ENCODE measurements at regions not wholly inside any gene's neighbourhood (a gene's known extent, or its start where the extent isn't known, plus 50 kb on each side); places are given as distances from the start of the nearest gene placed in this dataset.

- TF ChIP-seq EP300 (IDR thresholded peaks at IDR 0.05) (no peak), POLR2A (IDR thresholded peaks at IDR 0.05) (no peak)
- intact Hi-C loops (cut with DNase I; ENCODE audit: low total_unique reads), result no loop called here
- no peaks in the 10 kb centered on the region for H3K4me1 ChIP-seq
- no peaks in the 10 kb centered on the region for H3K36me3 ChIP-seq
- H3K4me3 ChIP-seq, result no peak overlapping the region
- no peak overlapping the region for H3K27ac ChIP-seq
- peak in 1 of 2 donors; percentile 25 for DNase-seq
- H3K27me3 ChIP-seq, result no peaks in the 10 kb centered on the region
- WGBS, 5 donors, result 35 to 46% (median 38%) methylated on average over 7 of the region's 7 CpGs
- H3K9me3 ChIP-seq, result no peaks in the 10 kb centered on the region
Measured at GRCh38 chr2:196361606-196362326, 190.4 kb upstream of the STK17B start.

- Histone ChIP-seq H3K9me3 (no peaks in the 10 kb centered on the region), H3K27ac (no peak overlapping the region), H3K4me1 (no peaks in the 10 kb centered on the region), H3K27me3 (no peaks in the 10 kb centered on the region), H3K36me3 (no peaks in the 10 kb centered on the region), H3K4me3 (no peak overlapping the region)
- DNase-seq, result no peak
- TF ChIP-seq POLR2A (IDR thresholded peaks at IDR 0.05) (no peak), CTCF (IDR thresholded peaks at IDR 0.05) (no peak), POLR2AphosphoS5 (IDR thresholded peaks at IDR 0.05) (no peak), EP300 (IDR thresholded peaks at IDR 0.05) (no peak)
- intact Hi-C loops (cut with DNase I; ENCODE audit: low total_unique reads), result no loop called here
- 84 to 95% (median 89%) methylated on average over 2 of the region's 2 CpGs for WGBS, 5 donors
Measured at GRCh38 chr2:196362973-196363549, 191.7 kb upstream of the STK17B start.

GRCh38 chr2:196365145-196365544 is 193.8 kb upstream of the STK17B start:
- no peak for DNase-seq
- H3K4me3 ChIP-seq, result no peak overlapping the region
- H3K27me3 ChIP-seq, result no peaks in the 10 kb centered on the region
- no peaks in the 10 kb centered on the region for H3K4me1 ChIP-seq
- H3K9me3 ChIP-seq, result peaks cover 0 to 8% (median 0%) of the 10 kb centered on the region in 4 donors
- TF ChIP-seq POLR2A (IDR thresholded peaks at IDR 0.05) (no peak), POLR2AphosphoS5 (IDR thresholded peaks at IDR 0.05) (no peak), CTCF (IDR thresholded peaks at IDR 0.05) (no peak), EP300 (IDR thresholded peaks at IDR 0.05) (no peak)
- no peaks in the 10 kb centered on the region for H3K36me3 ChIP-seq
- WGBS, 5 donors, result 72 to 90% (median 81%) methylated on average over 3 of the region's 3 CpGs
- intact Hi-C loops (cut with DNase I; ENCODE audit: low total_unique reads), result no loop called here
- no peak overlapping the region for H3K27ac ChIP-seq

GRCh38 chr2:196365923-196366322 is 194.5 kb upstream of the STK17B start:
- TF ChIP-seq POLR2AphosphoS5 (IDR thresholded peaks at IDR 0.05) (no peak), EP300 (IDR thresholded peaks at IDR 0.05) (no peak), POLR2A (IDR thresholded peaks at IDR 0.05) (no peak), CTCF (IDR thresholded peaks at IDR 0.05) (no peak)
- no peaks in the 10 kb centered on the region for H3K4me1 ChIP-seq
- H3K36me3 ChIP-seq, result no peaks in the 10 kb centered on the region
- peaks cover 0 to 8% (median 0%) of the 10 kb centered on the region in 4 donors for H3K9me3 ChIP-seq
- intact Hi-C loops (cut with DNase I; ENCODE audit: low total_unique reads), result no loop called here
- DNase-seq, result no peak
- H3K4me3 ChIP-seq, result no peak overlapping the region
- H3K27ac ChIP-seq, result no peak overlapping the region
- 71 to 79% (median 77%) methylated on average over 1 of the region's 1 CpG for WGBS, 5 donors
- no peaks in the 10 kb centered on the region for H3K27me3 ChIP-seq

- Histone ChIP-seq H3K27ac (no peak overlapping the region), H3K4me3 (no peak overlapping the region), H3K4me1 (no peaks in the 10 kb centered on the region), H3K36me3 (no peaks in the 10 kb centered on the region), H3K9me3 (peaks cover 0 to 8% (median 0%) of the 10 kb centered on the region in 4 donors), H3K27me3 (no peaks in the 10 kb centered on the region)
- intact Hi-C loops (cut with DNase I; ENCODE audit: low total_unique reads), result no loop called here
- DNase-seq, result no peak
- 92 to 98% (median 94%) methylated on average over 4 of the region's 4 CpGs for WGBS, 5 donors
- TF ChIP-seq EP300 (IDR thresholded peaks at IDR 0.05), result no peak
- TF ChIP-seq CTCF (IDR thresholded peaks at IDR 0.05), result no peak
- TF ChIP-seq POLR2A (IDR thresholded peaks at IDR 0.05), result no peak
Measured at GRCh38 chr2:196367633-196368032, 196.3 kb upstream of the STK17B start.

All from stomach (tissue), 8 donors.